ENCODE measurements at regions not wholly inside any gene's neighbourhood (a gene's known extent, or its start where the extent isn't known, plus 50 kb on each side); places are given as distances from the start of the nearest gene placed in this dataset.

DNA sequence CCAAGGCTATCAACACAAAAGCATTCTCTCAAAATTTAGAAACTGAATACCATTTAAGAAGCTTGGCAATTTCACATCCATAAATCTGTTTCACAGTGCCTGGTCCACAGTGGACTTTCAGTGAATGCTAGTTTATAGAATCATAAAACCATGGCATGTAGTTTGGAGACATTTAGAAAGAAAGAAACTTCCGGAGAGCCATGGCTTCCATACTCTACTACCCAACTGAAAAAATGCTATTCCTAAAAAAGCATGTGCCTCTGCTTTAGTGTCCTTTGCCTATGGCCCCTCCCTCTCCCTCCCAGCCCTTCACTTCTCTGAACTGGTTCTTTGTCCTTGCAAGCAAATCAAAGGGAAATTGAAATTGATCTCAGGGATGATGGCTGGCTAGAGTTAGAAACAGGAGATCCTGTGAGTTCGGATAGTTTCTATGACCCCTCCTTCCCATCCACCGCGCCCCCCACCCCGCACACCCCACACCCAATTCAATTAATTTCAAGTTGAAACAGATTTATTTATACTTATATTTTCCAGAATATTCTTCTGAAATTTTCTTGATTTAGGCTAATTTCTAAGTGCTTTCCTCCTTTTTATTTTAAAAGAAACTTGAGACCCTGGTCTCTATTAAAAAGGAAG, 248.3 kb downstream of the TRIB2 start:
- in situ Hi-C loops (cut with MboI; ENCODE audit: low sequenced_read_pairs), result no loop called here

GRCh38 chr2:12965540-12966269, 249.0 kb downstream of the TRIB2 start:
- in situ Hi-C loops (cut with MboI; ENCODE audit: low sequenced_read_pairs), result no loop called here

- in situ Hi-C loops (cut with MboI; ENCODE audit: low sequenced_read_pairs), result no loop called here
Measured at GRCh38 chr2:12967804-12968203, 251.1 kb downstream of the TRIB2 start.

GRCh38 chr2:12968399-12968798, 251.7 kb downstream of the TRIB2 start:
- in situ Hi-C loops (cut with MboI; ENCODE audit: low sequenced_read_pairs), result no loop called here

DNA sequence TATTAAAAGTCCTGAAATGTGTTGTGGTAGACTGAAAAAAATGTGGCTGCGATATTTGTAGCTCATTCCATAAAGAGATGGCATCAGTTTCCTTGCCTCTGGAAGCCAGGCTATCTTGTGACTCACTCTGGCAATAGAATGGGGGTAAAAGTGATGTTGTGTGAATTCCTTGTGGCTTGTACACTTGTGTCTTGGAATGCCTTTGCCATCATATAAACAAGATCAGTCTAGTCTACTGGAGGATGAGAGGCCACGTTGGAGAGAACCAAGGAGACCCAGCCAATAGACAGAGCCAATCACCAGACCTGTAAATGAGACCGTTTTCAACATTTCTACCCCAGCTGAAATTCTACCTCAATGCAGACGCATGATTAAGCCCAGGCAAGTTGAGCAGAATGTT, 254.1 kb downstream of the TRIB2 start:
- in situ Hi-C loops (cut with MboI; ENCODE audit: low sequenced_read_pairs), result no loop called here

GRCh38 chr2:12971581-12972365, 255.0 kb downstream of the TRIB2 start:
- in situ Hi-C loops (cut with MboI; ENCODE audit: low sequenced_read_pairs), result no loop called here

- in situ Hi-C loops (cut with MboI; ENCODE audit: low sequenced_read_pairs), result no loop called here
Measured at GRCh38 chr2:12978066-12978835, 261.5 kb downstream of the TRIB2 start.

GRCh38 chr2:12979066-12979465, 262.3 kb downstream of the TRIB2 start:
- in situ Hi-C loops (cut with MboI; ENCODE audit: low sequenced_read_pairs), result no loop called here

- in situ Hi-C loops (cut with MboI; ENCODE audit: low sequenced_read_pairs), result no loop called here
Measured at GRCh38 chr2:12980817-12981216, 264.1 kb downstream of the TRIB2 start.

GRCh38 chr2:12982149-12982584, 265.4 kb downstream of the TRIB2 start:
- in situ Hi-C loops (cut with MboI; ENCODE audit: low sequenced_read_pairs), result no loop called here

GRCh38 chr2:12987246-12987645, 270.5 kb downstream of the TRIB2 start:
- in situ Hi-C loops (cut with MboI; ENCODE audit: low sequenced_read_pairs), result no loop called here

GRCh38 chr2:12988279-12988678, 271.5 kb downstream of the TRIB2 start:
- in situ Hi-C loops (cut with MboI; ENCODE audit: low sequenced_read_pairs), result no loop called here

DNA sequence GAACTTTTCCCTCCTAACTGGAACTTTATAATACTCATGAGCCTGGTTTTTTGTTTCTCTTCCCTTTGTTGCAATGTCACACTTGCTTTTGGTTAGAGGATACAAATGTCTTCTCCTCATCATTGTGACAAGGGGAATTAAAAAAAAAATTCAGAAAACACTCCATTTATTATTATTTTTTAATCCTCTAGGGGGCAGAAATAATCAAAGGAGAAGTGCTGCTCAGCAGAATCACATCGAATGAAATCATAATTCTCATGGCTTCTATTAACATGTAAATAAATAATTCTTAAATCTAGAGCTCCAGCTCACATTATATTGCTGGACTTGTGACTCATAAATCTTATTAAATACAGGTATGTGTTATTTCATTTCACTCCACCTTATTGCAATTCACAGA, 273.8 kb downstream of the TRIB2 start:
- in situ Hi-C loops (cut with MboI; ENCODE audit: low sequenced_read_pairs), result no loop called here

- in situ Hi-C loops (cut with MboI; ENCODE audit: low sequenced_read_pairs), result no loop called here
Measured at GRCh38 chr2:12998685-12999084, 281.9 kb downstream of the TRIB2 start.

DNA sequence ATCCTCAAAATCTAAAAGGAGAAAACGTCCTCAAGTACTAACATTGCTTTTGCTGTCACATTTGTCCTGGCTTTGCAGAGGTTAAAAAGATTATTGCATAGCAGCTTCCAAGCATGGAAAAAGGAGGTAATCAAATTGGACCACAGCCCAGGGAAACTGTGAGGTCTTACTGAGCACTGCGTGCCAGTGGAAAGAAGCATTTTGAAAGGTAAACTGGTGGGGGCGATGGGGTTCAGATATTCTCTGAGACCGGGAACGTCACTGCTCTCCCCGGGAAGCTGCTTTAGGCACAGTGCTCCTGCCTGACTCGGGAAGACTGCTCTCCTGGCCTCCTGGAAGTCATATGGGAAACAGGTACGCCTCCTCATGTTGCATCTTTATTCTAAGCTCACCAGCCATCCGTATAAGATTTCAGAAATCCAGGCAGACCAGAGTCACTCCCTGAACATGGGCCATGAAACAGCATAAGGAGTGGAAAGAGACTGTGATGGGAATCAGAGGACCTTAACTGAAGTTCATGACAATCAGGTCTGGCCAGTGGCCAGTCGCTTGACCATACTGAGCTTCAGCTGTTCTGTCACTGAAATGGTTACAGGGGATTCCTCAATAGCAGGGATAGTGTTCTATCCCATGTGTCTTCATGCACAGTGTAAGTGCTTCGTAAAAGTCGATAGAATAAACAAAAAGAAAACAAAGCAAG, 284.1 kb downstream of the TRIB2 start:
- in situ Hi-C loops (cut with MboI; ENCODE audit: low sequenced_read_pairs), result loop anchor here (25.0 kb wide), 1 partner anchor 1164 kb away; no protein-coding TSS in a partner anchor

DNA sequence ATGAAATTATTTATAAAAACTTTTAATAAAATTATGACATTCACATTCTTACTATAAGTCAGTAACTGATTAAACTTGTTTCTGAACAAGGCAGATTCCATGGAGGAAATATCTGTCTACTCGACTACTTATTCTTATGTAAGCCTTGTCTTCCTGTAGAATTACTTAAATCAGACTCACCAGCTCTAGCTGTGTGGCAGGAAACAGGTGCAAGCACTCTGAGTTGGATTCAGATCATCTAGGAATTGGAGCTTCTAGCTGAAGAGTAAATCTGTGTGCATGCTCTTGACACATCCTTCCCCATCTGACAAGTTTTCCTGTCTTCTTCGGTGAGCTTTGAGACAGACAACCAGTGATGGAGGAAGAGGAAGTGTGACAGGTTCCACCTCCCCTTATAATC, 284.7 kb downstream of the TRIB2 start:
- in situ Hi-C loops (cut with MboI; ENCODE audit: low sequenced_read_pairs), result loop anchor here (25.0 kb wide), 1 partner anchor 1164 kb away; no protein-coding TSS in a partner anchor

DNA sequence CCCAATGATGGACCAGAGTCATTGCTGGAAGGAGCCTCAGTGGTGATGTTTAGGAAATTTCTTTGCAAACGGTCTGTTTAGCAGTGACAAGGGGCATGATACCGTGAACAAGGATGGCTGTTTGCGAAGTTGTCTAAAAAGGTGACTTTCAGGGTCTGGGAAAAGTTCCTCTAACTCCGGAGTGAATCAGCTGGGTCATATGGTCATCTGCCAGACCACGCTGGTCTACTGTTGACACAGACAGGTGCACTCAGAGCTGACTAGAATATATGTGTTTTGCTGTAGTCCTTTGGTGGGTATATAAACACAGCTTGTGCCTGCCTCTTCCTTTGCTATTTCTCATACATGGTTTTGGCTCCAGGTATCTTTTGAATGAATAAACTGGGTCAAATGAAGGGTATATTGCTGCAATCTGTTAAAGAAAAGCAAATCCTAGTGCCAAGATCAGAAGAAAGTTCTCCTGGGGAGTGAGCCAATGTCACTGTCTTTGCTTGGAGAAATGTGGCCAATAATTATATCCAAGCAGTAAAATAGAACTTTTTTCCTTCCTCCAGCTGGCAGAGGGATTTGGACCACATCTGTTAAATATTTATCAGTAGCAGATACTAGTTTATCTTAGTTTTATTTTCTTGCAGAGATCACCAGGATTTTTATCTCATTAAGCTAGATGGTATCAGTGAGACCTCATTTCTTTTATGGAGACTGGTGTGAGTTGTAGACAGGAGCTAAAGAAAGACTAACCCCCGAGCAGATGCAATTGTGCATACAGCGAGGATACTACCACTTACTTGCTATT, 286.0 kb downstream of the TRIB2 start:
- in situ Hi-C loops (cut with MboI; ENCODE audit: low sequenced_read_pairs), result loop anchor here (25.0 kb wide), 1 partner anchor 1165 kb away; no protein-coding TSS in a partner anchor

GRCh38 chr2:13003500-13003899, 286.8 kb downstream of the TRIB2 start:
- in situ Hi-C loops (cut with MboI; ENCODE audit: low sequenced_read_pairs), result loop anchor here (25.0 kb wide), 1 partner anchor 1166 kb away; no protein-coding TSS in a partner anchor

DNA sequence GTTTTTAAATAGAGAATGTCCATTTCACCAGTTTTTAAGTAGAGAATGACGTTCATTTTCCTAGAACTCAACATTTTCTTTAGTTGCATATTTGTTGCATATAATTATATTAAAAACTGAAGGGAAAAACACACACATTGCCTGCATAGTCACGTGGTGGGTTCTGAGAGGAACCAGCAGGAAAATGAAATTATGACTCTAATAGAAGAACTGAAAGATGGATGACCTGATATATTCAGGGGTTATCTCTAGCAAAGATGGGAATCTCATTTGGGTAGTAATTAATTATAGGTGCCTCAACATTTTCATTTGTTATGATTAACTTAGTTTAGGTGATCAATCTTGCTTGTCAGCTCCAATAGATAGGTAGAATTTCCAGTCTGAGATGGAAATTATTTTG, 288.3 kb downstream of the TRIB2 start:
- in situ Hi-C loops (cut with MboI; ENCODE audit: low sequenced_read_pairs), result loop anchor here (25.0 kb wide), 1 partner anchor 1168 kb away; no protein-coding TSS in a partner anchor

Data from HL-60/S4 treated with retinoic acid at 250 ng/mL for 4 days and 3 days (cell line).